Liver (tissue), 7 donors: ENCODE measurements at regions not wholly inside any gene's neighbourhood (a gene's known extent, or its start where the extent isn't known, plus 50 kb on each side); places are given as distances from the start of the nearest gene placed in this dataset.

Experiments used
- DNase-seq: peaks from one replicate; pipeline ENCODE4 v3.0.0-alpha.2; 2017; ENCODE audit warnings: low spot score
- H3K27ac ChIP-seq, 2 donors: one replicate each; pipeline ENCODE4 v1.7.0; 2013; ENCODE audit warnings: inconsistent platforms in 2 of 2, low read length in 2 of 2, control low read depth in 1 of 2, low read depth in 1 of 2, mild to moderate bottlenecking in 1 of 2
- H3K27me3 ChIP-seq, 4 donors: one replicate each; pipeline versions ENCODE4 v1.6.1 to v1.7.0; 2013; ENCODE audit warnings: low read length in 3 of 4, inconsistent platforms in 1 of 4, mild to moderate bottlenecking in 1 of 4, moderate library complexity in 1 of 4; ENCODE audit not compliant: control insufficient read depth in 4 of 4, insufficient read depth in 4 of 4
- H3K36me3 ChIP-seq, 4 donors: one replicate each; pipeline versions ENCODE4 v1.6.1 to v1.7.0; 2013; ENCODE audit warnings: low read length in 3 of 4, mild to moderate bottlenecking in 3 of 4, low read depth in 1 of 4, moderate library complexity in 1 of 4; ENCODE audit not compliant: control insufficient read depth in 4 of 4, insufficient read depth in 3 of 4
- H3K4me1 ChIP-seq, 4 donors: one replicate each; pipeline versions ENCODE4 v1.6.1 to v1.7.0; 2013; ENCODE audit warnings: low read length in 3 of 4, mild to moderate bottlenecking in 3 of 4, moderate library complexity in 1 of 4; ENCODE audit not compliant: control insufficient read depth in 4 of 4, insufficient read depth in 4 of 4
- H3K4me3 ChIP-seq, 3 donors: one replicate each; pipeline versions ENCODE4 v1.6.1 to v1.7.0; 2013; ENCODE audit warnings: low read length in 3 of 3, control low read depth in 1 of 3, low read depth in 1 of 3, mild to moderate bottlenecking in 1 of 3
- H3K9ac ChIP-seq, 2 donors: one replicate each; pipeline ENCODE4 v1.7.0; 2013; ENCODE audit warnings: low read length in 2 of 2, mild to moderate bottlenecking in 2 of 2, moderate library complexity in 2 of 2, control low read depth in 1 of 2, low read depth in 1 of 2
- H3K9me3 ChIP-seq, 4 donors: one replicate each; pipeline versions ENCODE4 v1.6.1 to v1.7.0; 2013; ENCODE audit warnings: low read length in 3 of 4; ENCODE audit not compliant: control insufficient read depth in 4 of 4
- HNF4A ChIP-seq, 2 donors: conservative IDR thresholded peaks; 2 replicates each; pipeline ENCODE4 v1.6.1; 2016; ENCODE audit warnings: antibody characterized with exemption in 2 of 2, mild to moderate bottlenecking in 2 of 2
- HNF4G ChIP-seq: IDR thresholded peaks from 2 replicates; pipeline ENCODE4 v1.6.1; 2016; ENCODE audit warnings: antibody characterized with exemption
- JUND ChIP-seq, 2 donors: IDR thresholded peaks; 2 replicates each; pipeline ENCODE4 v1.6.1; 2016; ENCODE audit warnings: antibody characterized with exemption in 2 of 2
- MAX ChIP-seq: IDR thresholded peaks from 2 replicates; pipeline ENCODE4 v1.6.1; 2016; ENCODE audit warnings: antibody characterized with exemption
- NR2F2 ChIP-seq: IDR thresholded peaks from 2 replicates; pipeline ENCODE4 v1.6.1; 2016; ENCODE audit warnings: antibody characterized with exemption
- RAD21 ChIP-seq, 2 donors: IDR thresholded peaks; 2 replicates each; pipeline ENCODE4 v1.6.1; 2016; ENCODE audit warnings: antibody characterized with exemption in 2 of 2, mild to moderate bottlenecking in 2 of 2
- REST ChIP-seq: IDR thresholded peaks from 2 replicates; pipeline ENCODE4 v1.6.1; 2016; ENCODE audit warnings: antibody characterized with exemption, mild to moderate bottlenecking
- SP1 ChIP-seq: IDR thresholded peaks from 2 replicates; pipeline ENCODE4 v1.6.1; 2018; ENCODE audit warnings: antibody characterized with exemption, mild to moderate bottlenecking
- TAF1 ChIP-seq: conservative IDR thresholded peaks from 2 replicates; pipeline ENCODE4 v1.6.1; 2016; ENCODE audit warnings: antibody characterized with exemption, mild to moderate bottlenecking
- WGBS: extraction: QIAGEN DNeasy Blood & Tissue Kit; methylation state at CpG from one replicate; pipeline ENCODE4 v1.1.7; 2013; 5-methylcytosine and 5-hydroxymethylcytosine counted together
- TF ChIP-seq, protein P1 (sequence below): IDR thresholded peaks from 2 replicates; pipeline ENCODE4 v1.6.1; 2016; ENCODE audit warnings: antibody characterized with exemption
- donor health status: healthy.
- donor health status: healthy.
- donor health status: healthy.
- donor health status: healthy.

- Histone ChIP-seq H3K9me3 (peaks cover 0 to 3% (median 1%) of the 10 kb centered on the region in 4 donors), H3K27ac (no peak overlapping the region), H3K36me3 (no peaks in the 10 kb centered on the region), H3K4me1 (no peaks in the 10 kb centered on the region), H3K4me3 (no peak overlapping the region), H3K27me3 (peaks cover 0 to 3% (median 0%) of the 10 kb centered on the region in 4 donors), H3K9ac (no peak overlapping the region)
- WGBS = 51% methylated on average over 2 of the region's 2 CpGs
- DNase-seq = no peak
- TF ChIP-seq TAF1 (no peak), JUND (IDR thresholded peaks at IDR 0.05) (no peak), RAD21 (IDR thresholded peaks at IDR 0.05) (no peak), HNF4A (conservative IDR thresholded peaks at IDR 0.05) (no peak), MAX (no peak), SP1 (no peak)
- TF ChIP-seq, protein P1, sequence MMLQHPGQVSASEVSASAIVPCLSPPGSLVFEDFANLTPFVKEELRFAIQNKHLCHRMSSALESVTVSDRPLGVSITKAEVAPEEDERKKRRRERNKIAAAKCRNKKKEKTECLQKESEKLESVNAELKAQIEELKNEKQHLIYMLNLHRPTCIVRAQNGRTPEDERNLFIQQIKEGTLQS = no peak
Observed at GRCh38 chr20:41869261-41869660, 251.1 kb upstream of the CHD6 start.

- WGBS = 76% methylated on average over 3 of the region's 3 CpGs
- Histone ChIP-seq H3K9me3 (peaks cover 0 to 3% (median 1%) of the 10 kb centered on the region in 4 donors), H3K27ac (no peak overlapping the region), H3K36me3 (no peaks in the 10 kb centered on the region), H3K9ac (no peak overlapping the region), H3K27me3 (peaks cover 0 to 8% (median 0%) of the 10 kb centered on the region in 4 donors), H3K4me3 (no peak overlapping the region), H3K4me1 (no peaks in the 10 kb centered on the region)
- DNase-seq = no peak
- TF ChIP-seq NR2F2 (no peak), SP1 (no peak), HNF4A (conservative IDR thresholded peaks at IDR 0.05) (no peak), HNF4G (no peak), MAX (no peak)
- TF ChIP-seq, protein P1 = no peak
Observed at GRCh38 chr20:41865938-41866337, 247.8 kb upstream of the CHD6 start.

DNA sequence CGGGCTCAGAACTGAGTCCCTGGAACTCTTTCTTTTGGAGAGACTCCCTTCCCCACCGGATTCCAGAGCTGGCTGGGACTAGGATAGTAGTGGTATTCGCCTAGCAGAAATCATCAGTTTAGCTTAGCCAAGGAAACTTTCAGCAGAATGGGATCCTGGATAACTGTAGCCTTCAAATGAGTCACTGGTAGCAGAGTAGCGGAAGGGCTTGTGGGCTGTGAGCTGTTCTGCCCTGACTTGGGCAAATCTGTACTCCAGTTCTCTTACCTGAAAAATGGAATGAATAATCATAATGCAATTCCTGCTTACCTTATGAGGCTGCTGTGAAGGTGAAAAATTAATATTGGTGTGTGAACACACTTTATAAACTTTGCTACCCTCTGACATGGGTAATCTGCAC, 244.3 kb upstream of the CHD6 start:
- Histone ChIP-seq H3K27me3 (peaks cover 0 to 8% (median 0%) of the 10 kb centered on the region in 4 donors), H3K4me3 (no peak overlapping the region), H3K9ac (no peak overlapping the region), H3K9me3 (peaks cover 0 to 7% (median 0%) of the 10 kb centered on the region in 4 donors), H3K27ac (no peak overlapping the region), H3K36me3 (no peaks in the 10 kb centered on the region), H3K4me1 (no peaks in the 10 kb centered on the region)
- WGBS = 70% methylated on average over 4 of the region's 4 CpGs
- TF ChIP-seq REST (no peak), SP1 (no peak)
- DNase-seq = no peak
